Sigmoid colon (tissue), 6 donors: ENCODE measurements at regions not wholly inside any gene's neighbourhood (a gene's known extent, or its start where the extent isn't known, plus 50 kb on each side); places are given as distances from the start of the nearest gene placed in this dataset.

Source experiments
- DNase-seq: peaks from one replicate; pipeline ENCODE4 v3.0.0-alpha.2; 2019
- H3K27ac ChIP-seq, 4 donors: fragments of 200-600 bp; sonication (generic); one replicate each; pipeline ENCODE4 v1.5.1; 2016 to 2019; ENCODE audit warnings: mild to moderate bottlenecking in 1 of 4
- H3K27me3 ChIP-seq, 3 donors: fragments of 200-600 bp; sonication (generic); one replicate each; pipeline ENCODE4 v1.5.1; 2019; ENCODE audit warnings: mild to moderate bottlenecking in 1 of 3
- H3K36me3 ChIP-seq, 4 donors: fragments of 200-600 bp; sonication (generic); one replicate each; pipeline ENCODE4 v1.5.1; 2016 to 2019
- H3K4me1 ChIP-seq, 4 donors: fragments of 200-600 bp; sonication (generic); one replicate each; pipeline ENCODE4 v1.5.1; 2017 to 2019
- H3K4me3 ChIP-seq, 4 donors: fragments of 200-600 bp; sonication (generic); one replicate each; pipeline ENCODE4 v1.5.1; 2017 to 2019; ENCODE audit warnings: mild to moderate bottlenecking in 2 of 4, moderate library complexity in 1 of 4
- H3K9me3 ChIP-seq, 4 donors: fragments of 200-600 bp in 3 of 4; sonication (generic) in 3 of 4; one replicate each; pipeline versions ENCODE4 v1.5.1 to v1.6.1; 2013 to 2019
- CTCF ChIP-seq, 4 experiments: fragments of 450-650 bp in 3 of 4; fragments of 200-600 bp in 1 of 4; IDR thresholded peaks; one replicate each; pipeline ENCODE4 v1.5.1; 2016 to 2019; ENCODE audit warnings: antibody characterized with exemption in 4 of 4, mild to moderate bottlenecking in 3 of 4, moderate library complexity in 2 of 4
- EP300 ChIP-seq, 4 donors: sonication (generic); formaldehyde crosslinking; IDR thresholded peaks; one replicate each; pipeline ENCODE4 v1.6.1; 2017; ENCODE audit warnings: antibody characterized with exemption in 4 of 4
- POLR2A ChIP-seq, 2 donors: fragments of 450-650 bp; IDR thresholded peaks; one replicate each; pipeline ENCODE4 v1.6.1; 2016; ENCODE audit warnings: antibody characterized with exemption in 2 of 2, mild to moderate bottlenecking in 2 of 2, moderate library complexity in 2 of 2
- POLR2AphosphoS5 ChIP-seq, 4 donors: sonication (generic); formaldehyde crosslinking; IDR thresholded peaks; one replicate each; pipeline ENCODE4 v1.6.1; 2017; ENCODE audit warnings: antibody characterized with exemption in 4 of 4
- WGBS, 2 donors: extraction: QIAGEN DNeasy Blood & Tissue Kit; methylation state at CpG; one replicate each; pipeline ENCODE4 v1.1.7; 2013; 5-methylcytosine and 5-hydroxymethylcytosine counted together
- intact Hi-C: fragments of 100-400 bp; cut with DNase I; formaldehyde crosslinking; loops from one replicate; pipeline ENCODE4 v1.15.1; 2023
- donor health status: healthy with polysubstance abuse.
- donor health status: healthy.

DNA sequence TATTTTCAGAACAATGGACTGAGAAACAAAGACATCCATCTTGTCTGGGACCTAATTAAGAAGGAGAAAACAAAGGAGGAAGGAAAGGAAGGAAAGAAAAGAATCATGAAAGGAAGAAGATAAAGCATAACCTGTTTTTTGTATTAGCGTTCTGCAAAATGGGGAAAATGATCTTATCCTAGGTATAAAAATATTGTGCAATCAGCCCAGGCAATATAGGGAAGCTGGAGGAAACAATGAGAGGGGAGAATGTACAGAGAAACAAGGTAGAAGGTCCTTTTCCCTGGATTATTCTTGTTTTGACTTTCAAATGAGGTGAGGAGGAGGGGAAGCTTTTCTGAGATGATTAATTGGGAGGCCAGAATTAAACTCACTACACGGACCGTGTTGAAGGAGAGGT is 177.9 kb downstream of the COX7C start:
- no peak overlapping the region for H3K27ac ChIP-seq
- H3K4me1 ChIP-seq: no peaks in the 10 kb centered on the region
- DNase-seq: no peak
- H3K9me3 ChIP-seq: no peaks in the 10 kb centered on the region
- no peak for TF ChIP-seq POLR2A (IDR thresholded peaks at IDR 0.05)
- TF ChIP-seq EP300 (IDR thresholded peaks at IDR 0.05): no peak
- no peak for TF ChIP-seq POLR2AphosphoS5 (IDR thresholded peaks at IDR 0.05)
- TF ChIP-seq CTCF (IDR thresholded peaks at IDR 0.05): no peak
- H3K36me3 ChIP-seq: no peaks in the 10 kb centered on the region
- no peaks in the 10 kb centered on the region for H3K27me3 ChIP-seq
- WGBS, 2 donors: 74 to 86% methylated on average over 3 of the region's 3 CpGs
- H3K4me3 ChIP-seq: no peak overlapping the region
- intact Hi-C loops: no loop called here

DNA sequence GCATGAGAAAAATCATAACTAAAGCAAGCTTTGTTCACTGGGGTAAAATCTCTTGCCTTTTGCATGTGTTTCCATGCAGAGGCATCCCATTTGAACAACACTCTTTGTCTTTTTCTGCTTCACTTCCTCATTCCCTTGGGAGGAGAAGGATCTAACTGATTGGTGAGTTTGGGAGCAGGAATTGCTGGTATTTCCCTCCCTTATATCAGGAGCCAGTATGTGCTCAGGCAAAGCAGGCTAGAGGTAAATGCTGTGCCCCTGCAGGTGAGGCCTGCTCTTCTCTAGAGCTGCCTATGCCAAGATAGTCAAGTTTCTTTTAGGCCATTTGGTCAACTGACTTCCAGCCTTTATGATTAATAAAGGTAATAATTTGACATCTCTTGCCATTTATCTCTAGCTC is 179.9 kb downstream of the COX7C start:
- Histone ChIP-seq H3K27me3 (no peaks in the 10 kb centered on the region), H3K27ac (no peak overlapping the region), H3K4me1 (no peaks in the 10 kb centered on the region), H3K4me3 (no peak overlapping the region), H3K36me3 (no peaks in the 10 kb centered on the region), H3K9me3 (no peaks in the 10 kb centered on the region)
- no peak for DNase-seq
- intact Hi-C loops: no loop called here
- TF ChIP-seq CTCF (IDR thresholded peaks at IDR 0.05) (no peak), POLR2AphosphoS5 (IDR thresholded peaks at IDR 0.05) (no peak), EP300 (IDR thresholded peaks at IDR 0.05) (no peak), POLR2A (IDR thresholded peaks at IDR 0.05) (no peak)

GRCh38 chr5:86806206-86806605 is 188.5 kb downstream of the COX7C start:
- no peak overlapping the region for H3K4me3 ChIP-seq
- WGBS, 2 donors: 18 to 64% methylated on average over 1 of the region's 1 CpG
- H3K36me3 ChIP-seq: no peaks in the 10 kb centered on the region
- DNase-seq: no peak
- H3K9me3 ChIP-seq: no peaks in the 10 kb centered on the region
- no peaks in the 10 kb centered on the region for H3K27me3 ChIP-seq
- no peaks in the 10 kb centered on the region for H3K4me1 ChIP-seq
- TF ChIP-seq POLR2AphosphoS5 (IDR thresholded peaks at IDR 0.05) (no peak), EP300 (IDR thresholded peaks at IDR 0.05) (no peak), CTCF (IDR thresholded peaks at IDR 0.05) (no peak), POLR2A (IDR thresholded peaks at IDR 0.05) (no peak)
- intact Hi-C loops: no loop called here
- no peak overlapping the region for H3K27ac ChIP-seq

GRCh38 chr5:86807046-86808031 is 189.6 kb downstream of the COX7C start:
- intact Hi-C loops: no loop called here
- Histone ChIP-seq H3K4me3 (no peak overlapping the region), H3K27ac (no peak overlapping the region), H3K4me1 (no peaks in the 10 kb centered on the region), H3K9me3 (no peaks in the 10 kb centered on the region), H3K27me3 (no peaks in the 10 kb centered on the region), H3K36me3 (no peaks in the 10 kb centered on the region)
- TF ChIP-seq POLR2A (IDR thresholded peaks at IDR 0.05) (no peak), CTCF (IDR thresholded peaks at IDR 0.05) (no peak), EP300 (IDR thresholded peaks at IDR 0.05) (no peak), POLR2AphosphoS5 (IDR thresholded peaks at IDR 0.05) (no peak)
- 58 to 69% methylated on average over 3 of the region's 3 CpGs for WGBS, 2 donors
- no peak for DNase-seq
